ENCODE measurements at regions not wholly inside any gene's neighbourhood (a gene's known extent, or its start where the extent isn't known, plus 50 kb on each side); places are given as distances from the start of the nearest gene placed in this dataset.

DNA sequence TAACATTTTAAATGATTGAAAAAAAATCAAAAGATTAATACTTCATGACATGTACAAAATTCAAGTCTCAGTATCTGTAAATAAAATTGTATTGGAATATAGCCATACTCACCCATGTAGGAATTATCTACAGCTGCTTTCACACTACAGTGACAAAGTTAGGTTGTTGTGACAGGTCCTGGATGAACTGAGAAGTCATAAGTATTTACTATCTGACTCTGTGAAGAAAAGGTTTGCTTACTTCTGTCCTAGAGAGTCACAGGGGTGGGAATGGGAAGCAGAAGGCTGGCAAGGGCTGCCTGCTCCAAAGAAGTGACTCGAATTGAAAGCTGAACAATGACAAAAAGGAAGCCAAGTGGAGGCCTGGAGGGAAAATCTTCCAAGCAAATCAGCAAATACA is 155.2 kb downstream of the SLC30A10 start:
- DNase-seq (ENCODE audit: low read depth in 2 of 2) = no peak

- no peak for DNase-seq (ENCODE audit: low read depth in 2 of 2)
Observed at GRCh38 chr1:219772265-219773036, 155.9 kb downstream of the SLC30A10 start.

DNA sequence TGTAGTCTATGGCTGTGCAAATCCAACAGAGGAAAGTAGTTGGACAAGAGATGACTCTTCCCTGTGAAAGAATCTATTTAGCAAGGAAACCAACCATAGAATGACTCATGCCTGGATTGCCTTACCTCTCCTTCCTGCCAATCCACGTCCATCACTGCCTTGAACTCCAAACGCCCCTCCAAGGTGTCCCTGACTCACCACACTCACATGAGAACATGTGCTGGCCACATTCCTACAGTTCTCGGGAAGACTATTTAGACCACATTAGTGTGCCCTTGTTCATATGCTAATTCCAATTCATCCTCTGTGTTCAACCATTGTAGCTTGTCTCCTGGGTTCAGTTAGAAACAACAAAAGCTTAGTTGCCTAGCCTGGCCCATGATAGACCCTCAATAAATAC is 157.3 kb downstream of the SLC30A10 start:
- peak; percentile 96 for DNase-seq (ENCODE audit: low read depth in 2 of 2)

DNA sequence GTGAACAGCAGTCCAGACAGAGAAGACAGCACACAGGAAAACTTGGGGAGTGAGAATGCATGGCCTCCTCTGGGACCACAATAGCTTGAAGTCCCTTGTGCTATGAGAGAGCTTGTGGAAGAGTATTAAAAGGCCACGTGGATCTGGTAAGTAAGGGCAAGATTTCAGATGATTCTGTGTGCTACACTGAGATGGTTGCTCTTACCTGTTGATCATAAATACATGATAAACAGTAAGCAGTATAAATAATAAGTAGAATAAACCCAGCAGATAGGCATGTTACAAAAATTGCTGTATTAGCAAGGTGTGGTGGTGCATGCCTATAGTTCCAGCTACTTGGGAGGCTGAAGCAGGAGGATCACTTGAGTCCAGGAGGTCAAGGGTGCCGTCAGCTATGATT is 150.4 kb upstream of the ZC3H11B start:
- DNase-seq (ENCODE audit: low read depth in 2 of 2) = no peak

DNA sequence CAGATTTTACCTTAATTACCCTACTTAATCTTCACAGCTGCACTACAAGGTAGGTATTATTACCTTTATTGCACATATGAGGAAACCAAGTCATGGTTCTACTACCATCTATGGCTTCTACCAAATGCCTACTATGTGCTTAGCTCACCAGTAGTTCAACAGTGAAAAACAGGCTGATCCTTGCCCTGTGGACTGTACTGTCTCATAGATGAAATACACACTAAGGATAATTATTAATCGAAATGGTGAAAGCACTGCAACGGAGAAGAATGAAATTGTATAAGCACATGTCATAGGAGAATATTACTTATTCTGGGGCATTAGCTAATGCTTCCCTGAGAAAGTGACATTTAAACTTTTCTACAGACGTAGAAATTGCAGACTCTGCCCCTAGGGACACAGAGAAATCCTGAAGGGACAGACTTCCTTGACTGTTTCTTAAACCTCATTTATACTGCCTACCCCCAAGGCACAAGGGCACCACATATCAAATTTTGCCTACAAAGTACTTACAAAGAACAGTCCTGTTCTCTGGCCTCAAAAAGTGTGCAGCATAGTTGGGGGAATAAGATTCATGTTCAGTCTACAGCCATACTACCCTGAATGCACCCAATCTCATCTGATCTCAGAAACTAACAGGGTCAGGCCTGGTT is 148.4 kb upstream of the ZC3H11B start:
- DNase-seq (ENCODE audit: low read depth in 2 of 2) = no peak

GRCh38 chr1:219759095-219759494 is 146.2 kb upstream of the ZC3H11B start:
- DNase-seq (ENCODE audit: low read depth in 2 of 2) = no peak

DNA sequence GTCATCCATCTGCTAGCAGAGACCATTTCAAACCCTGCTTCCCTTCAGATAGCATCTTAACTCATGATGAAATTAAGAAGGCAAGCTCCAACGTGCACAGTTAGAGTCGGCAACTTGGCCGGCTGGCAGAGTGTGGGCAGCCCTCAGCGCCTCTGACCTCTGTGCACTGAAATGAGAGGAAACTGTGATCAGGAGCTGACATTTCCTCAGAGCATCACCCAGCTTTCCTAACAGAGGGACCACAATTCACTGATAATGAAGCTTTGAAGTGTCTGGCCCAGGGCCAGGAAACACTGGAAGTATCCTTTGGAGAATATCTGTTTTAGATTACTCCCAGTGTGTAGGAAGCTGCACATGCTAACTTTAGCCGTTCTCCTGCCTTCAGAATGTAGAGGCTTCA is 145.0 kb upstream of the ZC3H11B start:
- DNase-seq (ENCODE audit: low read depth in 2 of 2) = peak; percentile 20 to 21

GRCh38 chr1:219755234-219755633 is 142.3 kb upstream of the ZC3H11B start:
- no peak for DNase-seq (ENCODE audit: low read depth in 2 of 2)

GRCh38 chr1:219754767-219755166 is 141.9 kb upstream of the ZC3H11B start:
- DNase-seq (ENCODE audit: low read depth in 2 of 2) = no peak

- no peak for DNase-seq (ENCODE audit: low read depth in 2 of 2)
Observed at GRCh38 chr1:219753914-219754313, 141.0 kb upstream of the ZC3H11B start.

GRCh38 chr1:219752645-219753044 is 139.7 kb upstream of the ZC3H11B start:
- DNase-seq (ENCODE audit: low read depth in 2 of 2) = no peak

- DNase-seq (ENCODE audit: low read depth in 2 of 2) = no peak
Observed at GRCh38 chr1:219751870-219752507, 139.1 kb upstream of the ZC3H11B start.

DNA sequence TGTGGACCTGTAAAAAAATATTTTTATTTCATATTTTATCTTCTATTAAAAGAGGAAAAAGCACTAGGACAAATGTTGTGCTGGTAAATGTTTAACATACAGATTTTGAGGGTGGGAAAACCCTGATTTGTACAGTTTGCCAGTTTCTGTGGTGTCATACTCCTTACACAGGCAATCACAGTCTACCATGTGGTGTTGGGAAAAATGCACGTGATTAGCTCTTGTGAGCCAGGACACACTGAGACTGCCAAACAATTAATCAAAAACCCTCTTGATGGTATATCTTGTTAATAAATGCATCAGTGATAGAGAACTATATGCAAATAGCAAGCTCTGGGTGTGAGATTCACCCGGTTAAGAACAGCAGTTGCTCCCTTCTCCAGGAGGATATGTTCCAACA is 136.5 kb upstream of the ZC3H11B start:
- DNase-seq (ENCODE audit: low read depth in 2 of 2) = no peak

- no peak for DNase-seq (ENCODE audit: low read depth in 2 of 2)
Observed at GRCh38 chr1:219746141-219746540, 133.2 kb upstream of the ZC3H11B start.

- peak; percentile 18 to 34 for DNase-seq (ENCODE audit: low read depth in 2 of 2)
Observed at GRCh38 chr1:219744652-219745469, 132.0 kb upstream of the ZC3H11B start.

- DNase-seq (ENCODE audit: low read depth in 2 of 2) = no peak
Observed at GRCh38 chr1:219741011-219741970, 128.4 kb upstream of the ZC3H11B start.

DNA sequence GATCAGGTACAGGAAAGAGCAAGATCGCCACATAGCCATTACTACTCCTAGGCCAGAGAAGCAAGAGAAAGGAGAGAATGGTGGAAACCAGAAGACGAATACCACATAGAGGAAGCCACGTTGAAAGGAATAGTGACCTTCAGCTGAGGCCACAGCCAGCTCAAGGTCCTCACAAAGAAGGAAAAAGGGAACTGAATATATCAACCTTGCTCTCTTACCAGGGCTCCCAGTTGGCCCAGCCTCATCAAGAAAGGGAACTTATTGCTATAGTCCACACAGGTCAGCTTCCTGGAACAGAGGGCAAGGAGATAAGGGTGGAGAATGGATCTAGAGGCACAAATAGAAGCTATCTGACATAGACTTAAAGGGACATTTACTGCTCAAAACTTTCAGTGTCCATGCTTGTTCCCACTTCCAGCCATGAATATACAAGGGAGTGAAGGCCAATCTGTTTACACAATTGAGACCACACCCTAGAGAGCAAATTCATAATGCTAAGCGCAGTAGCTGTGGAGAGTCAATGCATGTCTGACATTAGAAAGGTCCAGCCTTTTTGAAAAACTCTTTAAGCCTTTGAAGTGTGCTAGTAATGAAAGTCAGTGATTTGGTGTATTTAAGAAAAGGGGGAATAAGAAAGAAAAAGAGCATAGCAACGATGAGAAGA is 120.7 kb upstream of the ZC3H11B start:
- no peak for DNase-seq (ENCODE audit: low read depth in 2 of 2)

DNA sequence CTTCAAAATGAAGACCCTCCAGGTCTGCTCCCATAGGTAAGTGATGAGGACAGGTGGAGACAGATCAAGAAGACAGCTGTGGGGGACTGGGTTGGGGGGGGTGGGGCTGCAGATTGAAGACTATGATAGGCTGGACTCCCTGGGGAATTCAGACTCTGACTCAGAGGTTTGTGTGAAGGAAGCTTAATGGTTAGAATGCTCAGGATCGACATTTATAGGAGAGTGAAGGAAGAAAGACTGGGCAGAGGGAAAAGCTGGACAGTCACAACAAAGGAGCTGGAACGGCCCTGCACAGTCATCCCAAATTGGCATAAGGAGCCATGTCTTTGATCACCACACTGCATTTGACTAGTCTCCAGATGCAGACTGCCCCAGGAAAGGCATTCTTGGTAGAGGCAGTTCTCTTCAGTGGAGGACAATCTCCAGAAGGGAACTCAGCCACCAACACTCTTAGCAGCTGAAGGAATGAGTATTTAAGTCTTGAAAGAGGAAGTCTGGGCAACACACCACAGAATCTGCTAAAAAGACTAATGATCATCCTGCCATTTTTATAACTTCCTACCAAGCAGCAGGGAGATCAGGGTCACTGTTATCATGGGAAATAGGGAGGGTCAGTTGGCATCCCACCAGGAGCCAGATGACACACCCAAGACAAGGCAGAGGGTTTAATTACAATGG is 120.0 kb upstream of the ZC3H11B start:
- no peak for DNase-seq (ENCODE audit: low read depth in 2 of 2)

DNA sequence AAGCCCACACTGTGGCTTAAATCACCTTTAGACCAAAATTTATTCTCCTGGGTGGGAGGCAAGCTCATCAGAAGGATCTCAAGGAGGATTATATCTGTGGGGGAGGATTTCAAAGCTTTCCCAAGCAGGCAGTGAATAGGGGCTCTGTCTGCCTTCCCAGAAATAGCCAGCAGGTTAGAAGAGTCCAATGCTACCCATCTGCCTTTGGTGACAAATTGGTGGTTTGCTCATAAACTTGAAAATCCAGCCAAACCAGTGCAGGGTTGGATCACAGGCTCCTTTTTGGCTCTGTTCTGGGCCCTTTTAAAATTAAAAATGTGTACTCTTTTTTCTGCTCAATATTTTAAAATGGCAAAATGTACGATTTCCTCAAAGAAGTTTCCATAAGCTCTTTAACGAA is 118.9 kb upstream of the ZC3H11B start:
- DNase-seq (ENCODE audit: low read depth in 2 of 2) = no peak
